Psoas muscle (tissue), 7 donors: ENCODE measurements at regions not wholly inside any gene's neighbourhood (a gene's known extent, or its start where the extent isn't known, plus 50 kb on each side); places are given as distances from the start of the nearest gene placed in this dataset.

Source experiments
- ATAC-seq, 4 donors: fragments of 200-7000 bp; cut with Tn5 transposase; one replicate each; pipeline ENCODE4 v1.9.1; 2020; ENCODE audit warnings: moderate library complexity in 3 of 4, mild to moderate bottlenecking in 2 of 4
- DNase-seq, 2 donors: peaks; one replicate each; pipeline ENCODE4 v3.0.0-alpha.2; 2020
- H3K27ac ChIP-seq: fragments of 200-600 bp; one replicate; pipeline ENCODE4 v1.8.0; 2022
- H3K27me3 ChIP-seq, 3 donors: fragments of 200-600 bp in 1 of 3; one replicate each; pipeline versions ENCODE4 v1.6.1 to v1.8.0; 2013 to 2022; ENCODE audit warnings: low read length in 2 of 3, mild to moderate bottlenecking in 2 of 3, moderate library complexity in 1 of 3; ENCODE audit not compliant: insufficient read depth in 3 of 3
- H3K36me3 ChIP-seq, 2 donors: fragments of 200-600 bp in 1 of 2; one replicate each; pipeline versions ENCODE4 v1.6.1 to v1.8.0; 2013 to 2022; ENCODE audit warnings: low read depth in 1 of 2, mild to moderate bottlenecking in 1 of 2, moderate library complexity in 1 of 2; ENCODE audit not compliant: insufficient read depth in 1 of 2
- H3K4me1 ChIP-seq: fragments of 200-600 bp; one replicate; pipeline ENCODE4 v1.8.0; 2022
- H3K4me3 ChIP-seq: fragments of 200-600 bp; one replicate; pipeline ENCODE4 v1.8.0; 2022; ENCODE audit warnings: mild to moderate bottlenecking
- H3K9me3 ChIP-seq: fragments of 200-600 bp; one replicate; pipeline ENCODE4 v1.8.0; 2022
- WGBS, 3 donors: extraction: QIAGEN DNeasy Blood & Tissue Kit; methylation state at CpG; one replicate each; pipeline versions ENCODE4 v1.1.6 to v1.1.7; 2013; 5-methylcytosine and 5-hydroxymethylcytosine counted together
- intact Hi-C, 2 donors: fragments of 100-400 bp; cut with DNase I; formaldehyde crosslinking; loops; one replicate each; pipeline versions ENCODE4 v1.11.0 to v1.14.2; 2022
- TF ChIP-seq, protein P1 (sequence below): fragments of 200-600 bp; IDR thresholded peaks from one replicate; pipeline ENCODE4 v1.8.0; 2022; ENCODE audit warnings: antibody characterized with exemption
- donor health status: healthy with polysubstance abuse.
- donor health status: DM: no; HTN: no; CAD: no; lungs with moderate emphysema.
- donor health status: Bipolar disorder and iron deficiency.
- donor health status: healthy.
- donor health status: DM: yes; HTN: yes; CAD: no.
- donor health status: DM: no; HTN: no; CAD: no.
- donor health status: DM: yes; HTN: yes; CAD: no.

DNA sequence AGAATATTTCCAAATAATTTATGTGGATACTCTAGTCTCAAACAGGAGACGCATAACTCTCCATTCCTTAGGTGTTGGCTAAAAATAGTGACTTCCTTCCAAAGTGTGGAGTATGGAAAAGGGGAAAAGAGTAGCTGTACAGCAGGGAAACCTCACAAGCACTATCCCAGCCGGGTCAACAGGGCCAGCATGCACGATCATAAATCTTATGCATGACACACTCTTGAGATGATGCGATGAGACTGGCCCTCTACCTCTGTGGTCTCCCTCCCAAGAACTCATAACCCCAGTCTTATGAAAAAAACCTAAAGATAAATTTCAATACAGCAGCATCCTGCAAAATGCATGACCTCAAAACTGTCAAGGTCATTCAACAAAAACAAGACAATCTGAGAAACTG lies 197.3 kb downstream of the TEX36 start:
- H3K4me1 ChIP-seq = no peaks in the 10 kb centered on the region
- ATAC-seq (no peak), DNase-seq (no peak)
- H3K9me3 ChIP-seq = no peaks in the 10 kb centered on the region
- 74 to 78% (median 77%) methylated on average over 4 of the region's 4 CpGs for WGBS, 3 donors
- TF ChIP-seq, protein P1, sequence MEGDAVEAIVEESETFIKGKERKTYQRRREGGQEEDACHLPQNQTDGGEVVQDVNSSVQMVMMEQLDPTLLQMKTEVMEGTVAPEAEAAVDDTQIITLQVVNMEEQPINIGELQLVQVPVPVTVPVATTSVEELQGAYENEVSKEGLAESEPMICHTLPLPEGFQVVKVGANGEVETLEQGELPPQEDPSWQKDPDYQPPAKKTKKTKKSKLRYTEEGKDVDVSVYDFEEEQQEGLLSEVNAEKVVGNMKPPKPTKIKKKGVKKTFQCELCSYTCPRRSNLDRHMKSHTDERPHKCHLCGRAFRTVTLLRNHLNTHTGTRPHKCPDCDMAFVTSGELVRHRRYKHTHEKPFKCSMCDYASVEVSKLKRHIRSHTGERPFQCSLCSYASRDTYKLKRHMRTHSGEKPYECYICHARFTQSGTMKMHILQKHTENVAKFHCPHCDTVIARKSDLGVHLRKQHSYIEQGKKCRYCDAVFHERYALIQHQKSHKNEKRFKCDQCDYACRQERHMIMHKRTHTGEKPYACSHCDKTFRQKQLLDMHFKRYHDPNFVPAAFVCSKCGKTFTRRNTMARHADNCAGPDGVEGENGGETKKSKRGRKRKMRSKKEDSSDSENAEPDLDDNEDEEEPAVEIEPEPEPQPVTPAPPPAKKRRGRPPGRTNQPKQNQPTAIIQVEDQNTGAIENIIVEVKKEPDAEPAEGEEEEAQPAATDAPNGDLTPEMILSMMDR = no peak
- H3K27ac ChIP-seq = no peak overlapping the region
- intact Hi-C loops = no loop called here
- no peak overlapping the region for H3K4me3 ChIP-seq
- peaks cover 0 to 14% (median 2%) of the 10 kb centered on the region in 3 donors for H3K27me3 ChIP-seq
- no peaks in the 10 kb centered on the region for H3K36me3 ChIP-seq

DNA sequence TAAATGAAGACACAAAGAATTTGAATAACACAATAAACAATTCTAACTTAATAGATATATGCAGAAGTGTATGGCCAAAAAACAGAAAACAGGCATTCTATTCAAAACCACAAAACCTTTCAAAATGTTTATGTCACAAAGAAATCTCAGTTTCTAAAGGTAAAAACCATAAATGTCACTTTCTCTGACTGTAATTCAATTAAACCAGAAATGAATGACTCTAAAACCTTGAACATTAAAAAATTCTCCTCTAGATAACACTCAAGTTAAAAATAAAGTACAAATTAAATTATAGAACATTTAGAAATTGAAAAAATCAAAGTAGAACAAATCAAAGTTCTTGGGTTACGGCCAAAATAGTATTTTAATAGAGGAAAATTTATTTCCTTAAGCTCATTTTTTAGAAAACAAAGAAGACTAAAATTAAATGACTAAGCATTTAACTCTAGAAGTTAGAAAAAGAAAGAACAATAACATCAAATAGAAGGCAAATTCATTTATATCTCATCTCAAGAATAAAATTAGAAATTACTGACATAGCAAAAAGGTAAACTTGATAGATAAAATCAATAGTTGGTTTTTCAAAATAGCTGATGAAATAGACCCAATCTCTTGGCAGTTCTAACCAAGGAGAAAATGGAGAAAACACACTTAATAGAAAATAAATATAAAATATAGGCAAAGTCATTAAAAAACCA lies 198.8 kb downstream of the TEX36 start:
- intact Hi-C loops = no loop called here
- Histone ChIP-seq H3K4me3 (no peak overlapping the region), H3K27me3 (peaks cover 0 to 11% (median 2%) of the 10 kb centered on the region in 3 donors), H3K27ac (no peak overlapping the region), H3K36me3 (no peaks in the 10 kb centered on the region), H3K9me3 (no peaks in the 10 kb centered on the region), H3K4me1 (no peaks in the 10 kb centered on the region)
- TF ChIP-seq, protein P1 = no peak
- no peak for ATAC-seq
- WGBS, 3 donors = 86 to 100% (median 94%) methylated on average over 1 of the region's 1 CpG
- no peak for DNase-seq

DNA sequence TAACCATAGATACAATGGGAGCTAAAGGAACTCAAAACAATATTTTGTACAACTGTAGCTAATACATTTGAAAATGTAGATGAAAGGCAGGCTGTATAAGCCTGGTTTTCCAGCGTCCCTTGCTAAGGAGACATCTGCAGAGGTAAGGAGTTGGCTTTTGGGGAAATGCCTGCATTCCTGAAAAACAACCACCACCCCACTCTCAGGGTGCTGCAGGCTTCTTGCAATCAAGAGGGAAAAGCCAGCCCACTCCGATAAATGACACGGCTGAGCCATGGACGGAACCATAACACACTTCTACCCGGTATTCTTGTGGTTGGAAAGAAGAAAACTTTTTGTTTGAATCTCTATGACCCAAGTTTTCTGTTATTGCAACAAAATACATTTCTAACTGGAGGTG lies 200.3 kb downstream of the TEX36 start:
- ATAC-seq (no peak), DNase-seq (no peak)
- Histone ChIP-seq H3K36me3 (no peaks in the 10 kb centered on the region), H3K27ac (no peak overlapping the region), H3K4me1 (no peaks in the 10 kb centered on the region), H3K9me3 (no peaks in the 10 kb centered on the region), H3K27me3 (peaks cover 0 to 9% (median 2%) of the 10 kb centered on the region in 3 donors), H3K4me3 (no peak overlapping the region)
- 68 to 80% (median 73%) methylated on average over 5 of the region's 5 CpGs for whole genome bisulfite sequencing, 3 donors
- intact Hi-C loops = no loop called here
- TF ChIP-seq, protein P1 = no peak

DNA sequence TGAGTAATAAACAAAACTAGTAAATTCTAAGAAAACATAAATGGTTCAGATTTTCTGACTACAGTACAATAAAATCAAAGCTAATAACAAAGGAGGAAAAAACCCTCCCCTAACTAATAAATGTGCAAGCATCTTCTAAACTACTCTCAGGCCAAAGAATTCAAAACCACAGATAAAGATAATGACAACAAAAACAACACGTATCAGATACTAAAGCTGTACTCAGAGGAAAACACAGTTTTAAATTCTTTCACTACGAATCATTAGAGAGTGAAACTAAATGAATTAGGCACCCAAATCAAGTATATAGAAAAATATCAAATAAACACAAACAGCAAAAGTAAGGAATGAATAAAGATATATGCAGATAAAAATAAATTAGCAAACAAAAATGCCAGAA lies 200.9 kb downstream of the TEX36 start:
- Histone ChIP-seq H3K4me1 (no peaks in the 10 kb centered on the region), H3K27me3 (peaks cover 0 to 9% (median 0%) of the 10 kb centered on the region in 3 donors), H3K9me3 (no peaks in the 10 kb centered on the region), H3K4me3 (no peak overlapping the region), H3K36me3 (no peaks in the 10 kb centered on the region), H3K27ac (no peak overlapping the region)
- intact Hi-C loops = no loop called here
- no peak for ATAC-seq
- WGBS, 3 donors = 39 to 54% (median 45%) methylated on average over 2 of the region's 2 CpGs
- TF ChIP-seq, protein P1 = no peak
- DNase-seq = no peak

DNA sequence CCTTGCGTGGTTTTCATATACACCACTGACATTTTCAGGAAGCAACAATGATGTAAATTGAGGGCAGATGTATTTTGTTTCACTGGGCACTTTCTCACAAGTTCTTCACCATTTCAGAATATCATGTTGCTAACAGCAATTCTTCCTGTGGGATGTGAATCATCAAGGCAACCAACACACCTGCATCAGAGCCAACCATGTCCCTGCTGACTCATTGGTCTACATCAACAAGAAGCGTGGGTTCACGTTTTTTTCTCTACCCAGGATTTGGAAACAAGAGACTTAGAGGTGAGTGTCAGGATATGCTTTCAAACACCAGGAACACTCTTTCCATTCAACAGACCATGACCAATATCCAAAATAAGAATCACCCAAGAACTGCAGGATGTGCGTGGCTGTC lies 203.9 kb downstream of the TEX36 start:
- TF ChIP-seq, protein P1 = no peak
- no peak overlapping the region for H3K4me3 ChIP-seq
- H3K4me1 ChIP-seq = no peaks in the 10 kb centered on the region
- ATAC-seq (no peak), DNase-seq (no peak)
- H3K27ac ChIP-seq = no peak overlapping the region
- no peaks in the 10 kb centered on the region for H3K36me3 ChIP-seq
- peaks cover 0 to 9% (median 2%) of the 10 kb centered on the region in 3 donors for H3K27me3 ChIP-seq
- WGBS, 3 donors = 73 to 90% (median 84%) methylated on average over 4 of the region's 4 CpGs
- intact Hi-C loops = no loop called here
- H3K9me3 ChIP-seq = no peaks in the 10 kb centered on the region
